ENCODE measurements at regions not wholly inside any gene's neighbourhood (a gene's known extent, or its start where the extent isn't known, plus 50 kb on each side); places are given as distances from the start of the nearest gene placed in this dataset.
"Not testable (repeated sequence)": the region's sequence is repeated elsewhere in the genome, so short reads cannot be mapped to it uniquely, and the experiment has no call there.

- no peak for DNase-seq
- in situ Hi-C loops (cut with HindIII; ENCODE audit: low pct_ligation_motif_present, low sequenced_read_pairs) = no loop called here
- Histone ChIP-seq H3K4me3 (ENCODE audit: low read depth, low read length) (no peak overlapping the region), H3K27ac (no peak overlapping the region), H3K36me3 (replicated peaks) (no peaks in the 10 kb centered on the region), H3K27me3 (replicated peaks) (no peaks in the 10 kb centered on the region)
- no peak for TF ChIP-seq CTCF (IDR thresholded peaks at IDR 0.05; ENCODE audit: low read depth, low read length, missing control alignments)
Measured at GRCh38 chr5:66443462-66444130, 152.6 kb upstream of the MAST4 start.

GRCh38 chr5:66448070-66448469, 148.1 kb upstream of the MAST4 start:
- DNase-seq; in situ Hi-C loops (cut with HindIII; ENCODE audit: low pct_ligation_motif_present, low sequenced_read_pairs); H3K27ac ChIP-seq; H3K36me3 ChIP-seq (replicated peaks); H3K4me3 ChIP-seq (ENCODE audit: low read depth, low read length); H3K27me3 ChIP-seq (replicated peaks): not testable (repeated sequence)

- no peak for TF ChIP-seq CTCF (IDR thresholded peaks at IDR 0.05; ENCODE audit: low read depth, low read length, missing control alignments)
- H3K27me3 ChIP-seq (replicated peaks) = no peaks in the 10 kb centered on the region
Measured at GRCh38 chr5:66450237-66450636, 146.0 kb upstream of the MAST4 start.

GRCh38 chr5:66450988-66451387, 145.2 kb upstream of the MAST4 start:
- no peak overlapping the region for H3K27ac ChIP-seq
- TF ChIP-seq CTCF (IDR thresholded peaks at IDR 0.05; ENCODE audit: low read depth, low read length, missing control alignments) = no peak
- no peak for DNase-seq
- in situ Hi-C loops (cut with HindIII; ENCODE audit: low pct_ligation_motif_present, low sequenced_read_pairs) = no loop called here
- H3K27me3 ChIP-seq (replicated peaks) = no peaks in the 10 kb centered on the region
- H3K36me3 ChIP-seq (replicated peaks) = no peaks in the 10 kb centered on the region
- no peak overlapping the region for H3K4me3 ChIP-seq (ENCODE audit: low read depth, low read length)

More at GRCh38 chr5:66450237-66450636, 146.0 kb upstream of the MAST4 start:
- Histone ChIP-seq H3K36me3 (replicated peaks) (no peaks in the 10 kb centered on the region), H3K27ac (no peak overlapping the region), H3K4me3 (ENCODE audit: low read depth, low read length) (no peak overlapping the region)
- DNase-seq = no peak
- in situ Hi-C loops (cut with HindIII; ENCODE audit: low pct_ligation_motif_present, low sequenced_read_pairs) = no loop called here

- in situ Hi-C loops (cut with HindIII; ENCODE audit: low pct_ligation_motif_present, low sequenced_read_pairs) = no loop called here
- Histone ChIP-seq H3K36me3 (replicated peaks) (no peaks in the 10 kb centered on the region), H3K4me3 (ENCODE audit: low read depth, low read length) (no peak overlapping the region), H3K27me3 (replicated peaks) (no peaks in the 10 kb centered on the region), H3K27ac (no peak overlapping the region)
- no peak for DNase-seq
- no peak for TF ChIP-seq CTCF (IDR thresholded peaks at IDR 0.05; ENCODE audit: low read depth, low read length, missing control alignments)
Measured at GRCh38 chr5:66452109-66452508, 144.1 kb upstream of the MAST4 start.

- TF ChIP-seq CTCF (IDR thresholded peaks at IDR 0.05; ENCODE audit: low read depth, low read length, missing control alignments) = no peak
- Histone ChIP-seq H3K27ac (peak overlapping the region; percentile 88), H3K27me3 (replicated peaks) (no peaks in the 10 kb centered on the region), H3K36me3 (replicated peaks) (no peaks in the 10 kb centered on the region), H3K4me3 (ENCODE audit: low read depth, low read length) (peak overlapping the region; percentile 12)
- in situ Hi-C loops (cut with HindIII; ENCODE audit: low pct_ligation_motif_present, low sequenced_read_pairs) = no loop called here
- DNase-seq = peak; percentile 74
Measured at GRCh38 chr5:66454186-66455078, 141.8 kb upstream of the MAST4 start.
